OCI-LY3 (cell line): ENCODE measurements at regions not wholly inside any gene's neighbourhood (a gene's known extent, or its start where the extent isn't known, plus 50 kb on each side); places are given as distances from the start of the nearest gene placed in this dataset.

ENCODE experiments used
- EZH2phosphoT487 ChIP-seq: fragments of 200-600 bp; shearing (Covaris generic); IDR thresholded peaks from 2 replicates; pipeline ENCODE4 v1.6.1; 2018; ENCODE audit warnings: antibody characterized with exemption, mixed run types, low read depth
- TF ChIP-seq, protein P1 (sequence below): fragments of 200-600, 300-600 bp; sonication (generic); IDR thresholded peaks from 2 replicates; pipeline ENCODE4 v1.5.1; 2014; ENCODE audit warnings: antibody characterized with exemption, low read length, low read depth

DNA sequence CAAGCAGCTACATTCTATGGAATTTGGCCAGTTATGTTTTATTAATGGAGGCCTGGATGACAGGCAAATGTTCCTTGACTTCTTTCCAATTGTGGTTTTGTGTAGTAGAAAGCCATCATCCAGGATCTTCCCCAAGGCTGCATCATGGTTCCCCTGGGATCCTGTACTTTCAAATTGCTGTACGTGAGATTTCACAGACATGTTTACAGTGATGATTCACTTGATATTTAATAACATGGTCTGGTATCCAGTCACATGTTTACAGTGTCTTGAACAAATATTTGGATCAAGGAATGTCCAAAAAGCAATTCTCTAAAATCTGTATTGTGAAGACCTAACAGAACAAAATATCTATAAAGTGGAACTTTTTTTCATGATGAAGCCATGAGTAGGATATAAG lies 68.3 kb upstream of the ST6GALNAC3 start:
- no peak for TF ChIP-seq EZH2phosphoT487
- TF ChIP-seq, protein P1, sequence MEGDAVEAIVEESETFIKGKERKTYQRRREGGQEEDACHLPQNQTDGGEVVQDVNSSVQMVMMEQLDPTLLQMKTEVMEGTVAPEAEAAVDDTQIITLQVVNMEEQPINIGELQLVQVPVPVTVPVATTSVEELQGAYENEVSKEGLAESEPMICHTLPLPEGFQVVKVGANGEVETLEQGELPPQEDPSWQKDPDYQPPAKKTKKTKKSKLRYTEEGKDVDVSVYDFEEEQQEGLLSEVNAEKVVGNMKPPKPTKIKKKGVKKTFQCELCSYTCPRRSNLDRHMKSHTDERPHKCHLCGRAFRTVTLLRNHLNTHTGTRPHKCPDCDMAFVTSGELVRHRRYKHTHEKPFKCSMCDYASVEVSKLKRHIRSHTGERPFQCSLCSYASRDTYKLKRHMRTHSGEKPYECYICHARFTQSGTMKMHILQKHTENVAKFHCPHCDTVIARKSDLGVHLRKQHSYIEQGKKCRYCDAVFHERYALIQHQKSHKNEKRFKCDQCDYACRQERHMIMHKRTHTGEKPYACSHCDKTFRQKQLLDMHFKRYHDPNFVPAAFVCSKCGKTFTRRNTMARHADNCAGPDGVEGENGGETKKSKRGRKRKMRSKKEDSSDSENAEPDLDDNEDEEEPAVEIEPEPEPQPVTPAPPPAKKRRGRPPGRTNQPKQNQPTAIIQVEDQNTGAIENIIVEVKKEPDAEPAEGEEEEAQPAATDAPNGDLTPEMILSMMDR: no peak
